PC-3 (cell line): ENCODE measurements at regions not wholly inside any gene's neighbourhood (a gene's known extent, or its start where the extent isn't known, plus 50 kb on each side); places are given as distances from the start of the nearest gene placed in this dataset.

Source experiments
- CTCF ChIP-seq: fragments of 300-600 bp; sonication (generic); conservative IDR thresholded peaks from 2 replicates; pipeline ENCODE4 v1.5.1; 2017; ENCODE audit warnings: antibody characterized with exemption, low read depth, mild to moderate bottlenecking, low read length
- EZH2 ChIP-seq: fragments of 300-600 bp; sonication (generic); IDR thresholded peaks from one replicate; pipeline ENCODE4 v1.6.1; 2017; ENCODE audit warnings: antibody characterized with exemption, mild to moderate bottlenecking, low read length; ENCODE audit not compliant: unreplicated experiment
- EZH2phosphoT487 ChIP-seq: fragments of 300-600 bp; sonication (generic); IDR thresholded peaks from 2 replicates; pipeline ENCODE4 v1.6.1; 2018; ENCODE audit warnings: mild to moderate bottlenecking, antibody characterized with exemption, low read length, borderline replicate concordance

- TF ChIP-seq CTCF: no peak
- no peak for TF ChIP-seq EZH2
- no peak for TF ChIP-seq EZH2phosphoT487
Measured at GRCh38 chr3:20280257-20280656, 94.3 kb upstream of the SGO1 start.
